ENCODE measurements at regions not wholly inside any gene's neighbourhood (a gene's known extent, or its start where the extent isn't known, plus 50 kb on each side); places are given as distances from the start of the nearest gene placed in this dataset.

GRCh38 chr16:26969589-26970231 lies 97.0 kb upstream of the C16orf82 start (continued):
- TF ChIP-seq MGA (IDR thresholded peaks at IDR 0.05) (no peak), COPS2 (conservative IDR thresholded peaks at IDR 0.05) (no peak), ZNF41 (CRISPR knock-in tag; conservative IDR thresholded peaks at IDR 0.05) (peak; percentile 88), U2AF2 (optimal IDR thresholded peaks at IDR 0.05; ENCODE audit: low read depth, low read length) (no peak), PRDM10 (IDR thresholded peaks at IDR 0.05; ENCODE audit: partially characterized antibody) (no peak), UBTF (IDR thresholded peaks at IDR 0.05; ENCODE audit: borderline replicate concordance in 1 of 2, low read depth in 2 of 2, low read length in 2 of 2) (no peak), YBX1 (IDR thresholded peaks at IDR 0.05) (no peak), ZBTB34 (CRISPR knock-in tag; IDR thresholded peaks at IDR 0.05) (no peak)
